Stimulated activated CD4-positive, alpha-beta T cell treated with anti-CD3 and anti-CD28 coated beads, TNF-alpha, amount 100 ng/mL, for 1 hour (primary cell): ENCODE measurements at regions not wholly inside any gene's neighbourhood (a gene's known extent, or its start where the extent isn't known, plus 50 kb on each side); places are given as distances from the start of the nearest gene placed in this dataset.
"Not testable (repeated sequence)": the region's sequence is repeated elsewhere in the genome, so short reads cannot be mapped to it uniquely, and the experiment has no call there.

Experiments used
- DNase-seq, 3 donors: peaks; one replicate each; pipeline ENCODE4 v3.0.0-alpha.2; 2020; ENCODE audit warnings: low read depth in 3 of 3, low spot score in 1 of 3

- no peak for DNase-seq
Observed at GRCh38 chr6:103826209-103826608, 1033.5 kb downstream of the HACE1 start.

GRCh38 chr6:103820148-103820547, 1039.6 kb downstream of the HACE1 start:
- DNase-seq = no peak

- no peak for DNase-seq
Observed at GRCh38 chr6:103819509-103819908, 1040.2 kb downstream of the HACE1 start.

GRCh38 chr6:103812970-103813369, 1046.7 kb downstream of the HACE1 start:
- DNase-seq = no peak

GRCh38 chr6:103801901-103802479, 1057.7 kb downstream of the HACE1 start:
- DNase-seq = not testable (repeated sequence)

GRCh38 chr6:103799971-103800670, 1059.6 kb downstream of the HACE1 start:
- no peak for DNase-seq

GRCh38 chr6:103798166-103798565, 1061.6 kb downstream of the HACE1 start:
- DNase-seq = no peak

GRCh38 chr6:103797738-103798137, 1062.0 kb downstream of the HACE1 start:
- DNase-seq = no peak

- no peak for DNase-seq
Observed at GRCh38 chr6:103791458-103791857, 1068.3 kb downstream of the HACE1 start.

GRCh38 chr6:103784117-103784516, 1075.6 kb downstream of the HACE1 start:
- DNase-seq = no peak

GRCh38 chr6:103783329-103783728, 1076.4 kb downstream of the HACE1 start:
- no peak for DNase-seq

GRCh38 chr6:103769431-103769830, 1090.3 kb downstream of the HACE1 start:
- no peak for DNase-seq

GRCh38 chr6:103750603-103751002, 1109.1 kb downstream of the HACE1 start:
- DNase-seq = no peak

- DNase-seq = no peak
Observed at GRCh38 chr6:103734016-103734415, 1125.7 kb downstream of the HACE1 start.

GRCh38 chr6:103729658-103730057, 1130.1 kb downstream of the HACE1 start:
- no peak for DNase-seq

- DNase-seq = no peak
Observed at GRCh38 chr6:103723438-103724322, 1136.0 kb downstream of the HACE1 start.

- DNase-seq = no peak
Observed at GRCh38 chr6:103722683-103723082, 1137.0 kb downstream of the HACE1 start.

- no peak for DNase-seq
Observed at GRCh38 chr6:103721923-103722322, 1137.8 kb downstream of the HACE1 start.

- no peak for DNase-seq
Observed at GRCh38 chr6:103720393-103720792, 1139.3 kb downstream of the HACE1 start.

GRCh38 chr6:103719545-103719944, 1140.2 kb downstream of the HACE1 start:
- DNase-seq = no peak

- no peak for DNase-seq
Observed at GRCh38 chr6:103715269-103715668, 1144.5 kb downstream of the HACE1 start.

GRCh38 chr6:103709236-103709635, 1150.5 kb downstream of the HACE1 start:
- not testable (repeated sequence) for DNase-seq
